GM21576 (cell line): ENCODE measurements at regions not wholly inside any gene's neighbourhood (a gene's known extent, or its start where the extent isn't known, plus 50 kb on each side); places are given as distances from the start of the nearest gene placed in this dataset.
"Not testable (repeated sequence)": the region's sequence is repeated elsewhere in the genome, so short reads cannot be mapped to it uniquely, and the experiment has no call there.

Experiments used
- ATAC-seq: cut with Tn5 transposase; IDR thresholded peaks from one replicate; pipeline ENCODE4 v1.9.1; 2021; ENCODE audit warnings: mild to moderate bottlenecking, moderate library complexity; ENCODE audit not compliant: unreplicated experiment

DNA sequence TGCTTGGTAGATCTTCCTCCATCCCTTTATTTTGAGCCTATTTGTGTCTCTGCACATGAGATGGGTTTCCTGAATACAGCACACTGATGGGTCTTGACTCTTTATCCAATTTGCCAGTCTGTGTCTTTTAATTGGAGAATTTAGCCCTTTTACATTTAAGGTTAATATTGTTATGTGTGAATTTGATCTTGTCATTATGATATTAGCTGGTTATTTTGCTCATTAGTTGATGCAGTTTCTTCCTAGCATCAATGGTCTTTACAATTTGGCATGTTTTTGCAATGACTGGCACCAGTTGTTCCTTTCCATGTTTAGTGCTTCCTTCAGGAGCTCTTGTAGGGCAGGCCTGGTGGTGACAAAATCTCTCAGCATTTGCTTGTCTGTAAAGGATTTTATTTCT is 72.4 kb downstream of the HNRNPD start:
- not testable (repeated sequence) for ATAC-seq

GRCh38 chr4:82293304-82293703 is 80.5 kb downstream of the HNRNPD start:
- peak; percentile 100 for ATAC-seq

DNA sequence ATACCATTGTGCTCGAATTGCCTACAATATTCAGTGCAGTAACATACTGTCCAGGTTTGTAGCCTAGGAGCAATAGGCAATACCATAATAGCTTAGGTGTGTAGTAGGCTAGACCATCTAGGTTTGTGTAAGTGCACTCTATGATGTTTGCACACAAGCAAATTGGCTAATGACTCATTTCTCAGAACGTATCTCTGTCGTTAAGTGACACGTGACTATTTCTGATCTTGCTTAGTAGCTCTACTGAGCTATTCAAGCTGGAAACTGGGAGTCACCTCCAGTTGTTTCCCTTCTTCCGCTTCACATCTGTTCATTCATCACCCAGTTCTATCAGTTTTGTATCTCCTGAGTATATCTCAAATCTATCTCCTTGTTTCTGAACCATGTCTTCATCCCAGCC is 86.1 kb downstream of the HNRNPD start:
- no peak for ATAC-seq

GRCh38 chr4:82284858-82285805 is 88.7 kb downstream of the HNRNPD start:
- peak; percentile 99 for ATAC-seq

DNA sequence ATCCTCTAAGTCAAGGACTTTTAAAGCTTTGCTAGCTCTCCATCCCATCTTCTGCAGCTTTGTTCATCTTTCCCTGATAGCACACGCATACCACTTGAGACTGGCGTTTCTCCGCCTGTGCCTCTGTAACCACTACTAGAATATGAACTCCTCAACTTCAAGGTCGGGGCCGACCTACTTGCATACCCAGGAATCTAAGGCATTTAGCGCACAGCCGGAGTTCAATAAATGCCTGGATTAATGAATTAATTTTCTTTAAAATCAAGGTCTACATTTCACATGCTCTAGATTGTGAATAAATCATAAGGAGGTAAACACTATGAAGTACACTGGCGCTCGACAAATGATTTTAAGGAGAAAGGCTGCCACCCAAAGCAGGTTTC is 89.3 kb downstream of the HNRNPD start:
- ATAC-seq = no peak

- ATAC-seq = no peak
Observed at GRCh38 chr4:82282875-82283274, 90.9 kb downstream of the HNRNPD start.

DNA sequence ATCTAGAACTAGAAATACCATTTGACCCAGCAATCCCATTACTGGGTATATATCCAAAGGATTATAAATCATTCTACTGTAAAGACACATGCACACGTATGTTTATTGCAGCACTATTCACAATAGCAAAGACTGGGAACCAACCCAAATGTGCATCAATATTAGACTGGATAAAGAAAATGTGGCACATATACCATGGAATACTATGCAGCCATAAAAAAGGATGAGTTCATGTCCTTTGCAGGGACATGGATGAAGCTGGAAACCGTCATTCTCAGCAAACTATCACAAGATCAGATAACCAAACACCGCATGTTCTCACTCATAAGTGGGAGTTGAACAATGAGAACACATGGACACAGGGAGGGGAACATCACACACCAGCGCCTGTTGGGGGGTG is 94.2 kb downstream of the HNRNPD start:
- not testable (repeated sequence) for ATAC-seq

- no peak for ATAC-seq
Observed at GRCh38 chr4:82276332-82276640, 97.5 kb downstream of the HNRNPD start.

DNA sequence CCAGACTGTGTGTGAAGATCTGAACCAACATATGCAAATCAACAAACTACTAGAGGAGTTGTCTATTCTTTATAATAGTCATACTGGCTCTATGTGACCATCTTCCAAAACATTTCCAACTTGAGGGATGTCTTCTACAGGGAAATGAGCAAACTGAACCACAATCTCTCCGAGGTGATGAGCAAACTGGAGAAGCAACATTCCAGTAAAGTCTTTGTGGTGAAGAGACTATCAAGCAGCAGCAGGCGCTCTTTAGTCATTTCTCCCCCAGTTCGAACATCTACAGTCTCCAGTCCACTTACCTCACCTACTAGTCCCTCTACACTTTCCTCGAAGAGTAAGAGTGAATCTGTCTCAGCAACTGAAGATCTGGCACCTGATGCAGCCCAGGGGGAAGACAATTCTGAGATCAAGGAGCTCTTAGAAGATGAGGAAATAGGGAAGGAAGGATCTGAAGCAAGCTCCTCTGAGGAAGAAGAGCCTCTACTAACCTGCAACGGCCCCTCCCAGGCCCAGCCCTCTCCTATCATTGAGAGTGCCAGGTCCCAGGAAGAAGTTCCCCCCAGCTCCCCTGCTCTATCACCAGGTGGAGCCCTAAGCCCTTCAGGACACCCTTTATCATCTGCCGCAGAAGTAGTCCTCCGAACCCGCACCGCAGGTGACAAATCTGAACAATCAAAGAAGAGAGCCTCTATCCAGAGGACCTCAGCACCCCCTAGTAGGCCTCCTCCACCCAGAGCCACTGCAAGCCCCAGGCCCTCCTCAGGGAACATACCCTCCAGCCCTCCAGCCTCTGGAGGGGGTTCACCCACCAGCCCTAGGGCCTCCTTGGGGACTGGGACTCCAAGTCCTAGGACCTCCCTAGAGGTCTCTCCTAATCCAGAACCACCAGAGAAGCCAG is 98.1 kb downstream of the HNRNPD start:
- no peak for ATAC-seq

- not testable (repeated sequence) for ATAC-seq
Observed at GRCh38 chr4:82274700-82275099, 99.1 kb downstream of the HNRNPD start.

- not testable (repeated sequence) for ATAC-seq
Observed at GRCh38 chr4:82272523-82272922, 101.3 kb downstream of the HNRNPD start.

- ATAC-seq = not testable (repeated sequence)
Observed at GRCh38 chr4:82271915-82272480, 101.8 kb downstream of the HNRNPD start.

DNA sequence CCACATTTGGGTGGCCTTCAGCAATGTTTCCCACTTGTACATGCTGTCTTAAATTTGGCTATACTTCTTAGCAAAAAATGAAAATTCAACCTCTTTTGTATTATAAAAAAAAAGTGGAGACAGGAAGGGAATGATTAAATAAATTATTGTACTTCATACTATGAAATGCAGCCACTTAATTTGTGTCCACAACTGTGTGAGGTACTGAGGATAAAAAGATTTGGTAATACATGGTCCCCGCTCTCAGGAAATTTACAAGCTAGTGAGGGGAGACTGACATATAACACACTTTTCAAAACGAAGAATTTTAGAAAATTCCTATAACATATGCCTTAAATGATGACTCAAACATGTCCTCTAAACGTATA is 105.0 kb downstream of the HNRNPD start:
- ATAC-seq = no peak

- peak; percentile 89 for ATAC-seq
Observed at GRCh38 chr4:82268050-82268825, 105.6 kb downstream of the HNRNPD start.

DNA sequence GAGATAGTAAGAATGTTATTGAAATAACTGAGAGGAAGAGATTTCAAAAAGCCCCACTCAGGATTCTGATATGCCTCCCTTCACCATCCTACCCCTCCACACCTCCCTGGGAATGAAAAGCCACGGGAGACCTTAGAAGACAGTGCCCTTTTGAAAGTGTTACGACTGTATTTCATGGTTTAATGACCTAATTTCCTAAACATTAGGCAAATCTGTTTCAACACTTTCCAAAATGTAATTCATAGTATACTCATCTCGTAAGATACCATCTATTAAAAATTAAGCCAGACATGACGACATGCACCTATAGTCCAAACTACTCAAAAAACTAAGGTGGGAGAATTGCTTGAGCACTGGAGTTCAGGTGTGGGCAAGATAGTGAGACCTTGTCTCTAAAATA is 106.3 kb downstream of the HNRNPD start:
- no peak for ATAC-seq

DNA sequence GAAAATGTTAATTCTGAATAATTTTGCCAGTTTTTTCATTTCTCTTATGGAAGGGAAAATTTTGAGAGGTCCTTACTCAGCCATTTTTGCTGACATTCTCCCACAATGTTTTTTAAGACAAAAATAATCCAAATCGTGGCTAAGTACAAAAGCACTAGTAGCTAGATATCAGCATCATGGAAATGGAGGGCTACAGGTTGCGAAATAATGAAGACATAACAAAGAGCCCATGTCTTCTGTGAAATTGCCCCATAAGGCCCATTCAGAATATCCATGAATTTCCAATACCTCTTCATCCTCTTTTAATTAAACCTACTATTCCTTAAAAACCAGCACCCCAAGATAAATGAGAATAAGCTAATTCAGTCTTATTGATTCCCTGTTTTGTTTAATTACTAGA is 107.4 kb downstream of the HNRNPD start:
- no peak for ATAC-seq

GRCh38 chr4:82261084-82261483 is 112.7 kb downstream of the HNRNPD start:
- no peak for ATAC-seq

- ATAC-seq = no peak
Observed at GRCh38 chr4:82260632-82261031, 113.2 kb downstream of the HNRNPD start.

DNA sequence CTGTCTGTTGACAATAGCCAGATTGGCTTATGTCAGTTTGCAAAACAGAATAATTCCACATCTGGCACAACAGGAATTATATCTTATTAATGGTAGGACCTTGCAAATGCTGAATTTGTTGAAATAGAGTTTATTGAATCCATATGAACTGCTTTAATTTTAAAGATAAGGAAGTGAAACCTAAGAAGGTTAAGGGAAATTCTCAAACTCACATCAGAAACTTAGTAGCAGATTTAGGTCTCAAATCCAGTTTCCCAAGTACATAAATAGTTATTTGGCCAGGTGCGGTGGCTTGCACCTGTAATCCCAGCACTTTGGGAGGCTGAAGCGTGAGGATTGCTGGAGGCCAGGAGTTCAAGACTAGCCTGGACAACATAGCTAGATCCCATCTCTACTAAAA is 117.1 kb downstream of the HNRNPD start:
- ATAC-seq = no peak

DNA sequence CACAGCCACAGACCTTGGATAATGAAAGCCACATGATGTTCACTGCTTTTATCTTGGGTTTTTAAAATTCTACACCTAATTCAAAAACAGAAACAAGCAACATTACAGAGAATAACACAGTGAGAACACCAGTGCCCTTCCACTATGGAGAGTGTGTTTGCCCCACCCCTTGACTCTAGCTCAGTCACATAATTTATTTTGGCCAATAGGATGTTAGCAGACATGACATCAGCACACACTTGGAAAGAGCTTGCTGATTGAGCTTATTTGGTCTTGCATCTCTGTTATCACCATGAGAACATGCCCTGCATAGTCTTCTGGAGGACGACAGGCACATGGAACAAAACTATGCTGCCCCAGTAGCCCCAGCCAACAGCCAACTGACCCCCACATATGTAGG is 118.1 kb downstream of the HNRNPD start:
- ATAC-seq = no peak
